HG02884 (cell line): ENCODE measurements at regions not wholly inside any gene's neighbourhood (a gene's known extent, or its start where the extent isn't known, plus 50 kb on each side); places are given as distances from the start of the nearest gene placed in this dataset.
"Not testable (repeated sequence)": the region's sequence is repeated elsewhere in the genome, so short reads cannot be mapped to it uniquely, and the experiment has no call there.

Experiments
- ATAC-seq: cut with Tn5 transposase; IDR thresholded peaks from one replicate; pipeline ENCODE4 v1.9.1; 2021; ENCODE audit warnings: mild to moderate bottlenecking, moderate library complexity; ENCODE audit not compliant: unreplicated experiment

GRCh38 chr6:11427723-11428245 lies 109.8 kb upstream of the TMEM170B start:
- ATAC-seq, result no peak

GRCh38 chr6:11427091-11427722 lies 110.3 kb upstream of the TMEM170B start:
- no peak for ATAC-seq

- no peak for ATAC-seq
Measured at GRCh38 chr6:11426571-11426970, 111.0 kb upstream of the TMEM170B start.

- no peak for ATAC-seq
Measured at GRCh38 chr6:11425876-11426275, 111.7 kb upstream of the TMEM170B start.

- no peak for ATAC-seq
Measured at GRCh38 chr6:11425431-11425871, 112.1 kb upstream of the TMEM170B start.

- ATAC-seq, result no peak
Measured at GRCh38 chr6:11424395-11425034, 113.0 kb upstream of the TMEM170B start.

GRCh38 chr6:11423667-11424066 lies 113.9 kb upstream of the TMEM170B start:
- no peak for ATAC-seq

GRCh38 chr6:11423072-11423471 lies 114.5 kb upstream of the TMEM170B start:
- ATAC-seq, result peak; percentile 55

- ATAC-seq, result no peak
Measured at GRCh38 chr6:11419763-11420453, 117.6 kb upstream of the TMEM170B start.

GRCh38 chr6:11418290-11418905 lies 119.2 kb upstream of the TMEM170B start:
- ATAC-seq, result no peak

GRCh38 chr6:11416936-11417576 lies 120.5 kb upstream of the TMEM170B start:
- no peak for ATAC-seq

- ATAC-seq, result not testable (repeated sequence)
Measured at GRCh38 chr6:11416099-11416935, 121.2 kb upstream of the TMEM170B start.

GRCh38 chr6:11415557-11415956 lies 122.0 kb upstream of the TMEM170B start:
- ATAC-seq, result no peak

- no peak for ATAC-seq
Measured at GRCh38 chr6:11414176-11414963, 123.2 kb upstream of the TMEM170B start.

- no peak for ATAC-seq
Measured at GRCh38 chr6:11413728-11414127, 123.8 kb upstream of the TMEM170B start.

GRCh38 chr6:11413117-11413687 lies 124.3 kb upstream of the TMEM170B start:
- ATAC-seq, result no peak

GRCh38 chr6:11412616-11413015 lies 124.9 kb upstream of the TMEM170B start:
- no peak for ATAC-seq

- ATAC-seq, result no peak
Measured at GRCh38 chr6:11412011-11412424, 125.5 kb upstream of the TMEM170B start.

- ATAC-seq, result no peak
Measured at GRCh38 chr6:11411593-11411992, 126.0 kb upstream of the TMEM170B start.
